GM21381 (cell line): ENCODE measurements at regions not wholly inside any gene's neighbourhood (a gene's known extent, or its start where the extent isn't known, plus 50 kb on each side); places are given as distances from the start of the nearest gene placed in this dataset.

ENCODE experiments used
- ATAC-seq: cut with Tn5 transposase; IDR thresholded peaks from one replicate; pipeline ENCODE4 v1.9.1; 2021; ENCODE audit warnings: mild to moderate bottlenecking, moderate library complexity; ENCODE audit not compliant: unreplicated experiment

GRCh38 chr5:31100047-31100575, 93.4 kb upstream of the CDH6 start:
- ATAC-seq: no peak

GRCh38 chr5:31098811-31099210, 94.7 kb upstream of the CDH6 start:
- no peak for ATAC-seq

GRCh38 chr5:31097851-31098250, 95.6 kb upstream of the CDH6 start:
- ATAC-seq: no peak

- ATAC-seq: no peak
Measured at GRCh38 chr5:31096238-31096865, 97.1 kb upstream of the CDH6 start.

- ATAC-seq: no peak
Measured at GRCh38 chr5:31095796-31096195, 97.7 kb upstream of the CDH6 start.

GRCh38 chr5:31091501-31091900, 102.0 kb upstream of the CDH6 start:
- ATAC-seq: no peak

GRCh38 chr5:31090467-31090866, 103.0 kb upstream of the CDH6 start:
- no peak for ATAC-seq

- no peak for ATAC-seq
Measured at GRCh38 chr5:31086839-31087415, 106.6 kb upstream of the CDH6 start.

- ATAC-seq: no peak
Measured at GRCh38 chr5:31084871-31085270, 108.6 kb upstream of the CDH6 start.

- no peak for ATAC-seq
Measured at GRCh38 chr5:31083364-31083763, 110.1 kb upstream of the CDH6 start.

GRCh38 chr5:31079668-31080067, 113.8 kb upstream of the CDH6 start:
- no peak for ATAC-seq

GRCh38 chr5:31078956-31079355, 114.5 kb upstream of the CDH6 start:
- no peak for ATAC-seq

GRCh38 chr5:31075981-31076380, 117.5 kb upstream of the CDH6 start:
- ATAC-seq: no peak

GRCh38 chr5:31068287-31068686, 125.2 kb upstream of the CDH6 start:
- no peak for ATAC-seq

GRCh38 chr5:31066655-31067328, 126.7 kb upstream of the CDH6 start:
- no peak for ATAC-seq

- no peak for ATAC-seq
Measured at GRCh38 chr5:31064215-31064614, 129.3 kb upstream of the CDH6 start.

GRCh38 chr5:31062902-31063580, 130.4 kb upstream of the CDH6 start:
- ATAC-seq: no peak

GRCh38 chr5:31059889-31060288, 133.6 kb upstream of the CDH6 start:
- ATAC-seq: no peak

- no peak for ATAC-seq
Measured at GRCh38 chr5:31054453-31054852, 139.0 kb upstream of the CDH6 start.

- no peak for ATAC-seq
Measured at GRCh38 chr5:31052937-31053658, 140.4 kb upstream of the CDH6 start.

- no peak for ATAC-seq
Measured at GRCh38 chr5:31051316-31051715, 142.2 kb upstream of the CDH6 start.
